Heart left ventricle (tissue), 13 donors: ENCODE measurements at regions not wholly inside any gene's neighbourhood (a gene's known extent, or its start where the extent isn't known, plus 50 kb on each side); places are given as distances from the start of the nearest gene placed in this dataset.

Experiments
- POLR2A ChIP-seq, 2 donors: fragments of 450-650 bp; IDR thresholded peaks; one replicate each; pipeline ENCODE4 v1.6.1; 2017; ENCODE audit warnings: antibody characterized with exemption in 2 of 2, mild to moderate bottlenecking in 2 of 2, moderate library complexity in 2 of 2
- TF ChIP-seq, protein P1 (sequence below), 12 donors: fragments of 200-600 bp; sonication (generic) in 4 of 12; IDR thresholded peaks; one replicate each; pipeline versions ENCODE4 v1.5.0 to v1.8.0; 2018 to 2022; ENCODE audit warnings: antibody characterized with exemption in 12 of 12, mild to moderate bottlenecking in 5 of 12
- donor health status: ischemic (EF 13 %, LVEDD 7.1; RV severe dilation, severe dysfunction).
- donor health status: DM: no; HTN: yes; CAD: no.
- donor health status: DM: no; HTN: no; CAD: no.
- donor health status: ischemic (EF 25% LVEDD 6.9; RV normal size, moderate dysfunction).
- donor health status: ischemic (EF 25% LVEDD 5.7; RV mildly dilated, moderate dysfunction).
- donor health status: ischemic (EF 35%, LVEDD 5.7; RV mildly dilated, moderate dysfunction).
- donor health status: nonischemic (EF 11% LVEDD 7.7; RV severe dilation, severe dysfunction).
- donor health status: DM: yes; HTN: yes; CAD: no.
- donor health status: PGD.
- donor health status: ischemic (EF 29% LVEDD 5.4; RV normal size, mild dysfunction).
- donor health status: nonischemic (EF 23%, LVEDD 6.1; RV moderate dilation, normal function).

DNA sequence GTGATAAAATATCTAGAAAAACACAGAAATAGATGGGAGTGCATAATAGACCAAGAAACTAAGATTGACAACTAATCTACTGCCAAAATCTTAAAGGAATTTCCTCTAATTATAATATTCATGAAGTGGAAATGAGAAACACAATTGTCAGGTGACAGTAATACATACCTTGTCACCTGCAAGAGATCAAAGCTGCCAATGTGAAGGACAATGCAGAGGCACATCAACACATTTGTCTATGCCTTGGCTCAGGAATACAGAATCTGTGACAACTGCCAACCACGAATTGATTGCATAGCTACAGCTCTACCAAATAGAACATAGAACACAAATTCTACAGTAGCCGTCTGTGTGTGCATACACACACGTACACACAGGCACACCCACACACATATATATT lies 295.7 kb downstream of the PPARGC1A start:
- TF ChIP-seq, protein P1, sequence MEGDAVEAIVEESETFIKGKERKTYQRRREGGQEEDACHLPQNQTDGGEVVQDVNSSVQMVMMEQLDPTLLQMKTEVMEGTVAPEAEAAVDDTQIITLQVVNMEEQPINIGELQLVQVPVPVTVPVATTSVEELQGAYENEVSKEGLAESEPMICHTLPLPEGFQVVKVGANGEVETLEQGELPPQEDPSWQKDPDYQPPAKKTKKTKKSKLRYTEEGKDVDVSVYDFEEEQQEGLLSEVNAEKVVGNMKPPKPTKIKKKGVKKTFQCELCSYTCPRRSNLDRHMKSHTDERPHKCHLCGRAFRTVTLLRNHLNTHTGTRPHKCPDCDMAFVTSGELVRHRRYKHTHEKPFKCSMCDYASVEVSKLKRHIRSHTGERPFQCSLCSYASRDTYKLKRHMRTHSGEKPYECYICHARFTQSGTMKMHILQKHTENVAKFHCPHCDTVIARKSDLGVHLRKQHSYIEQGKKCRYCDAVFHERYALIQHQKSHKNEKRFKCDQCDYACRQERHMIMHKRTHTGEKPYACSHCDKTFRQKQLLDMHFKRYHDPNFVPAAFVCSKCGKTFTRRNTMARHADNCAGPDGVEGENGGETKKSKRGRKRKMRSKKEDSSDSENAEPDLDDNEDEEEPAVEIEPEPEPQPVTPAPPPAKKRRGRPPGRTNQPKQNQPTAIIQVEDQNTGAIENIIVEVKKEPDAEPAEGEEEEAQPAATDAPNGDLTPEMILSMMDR (IDR thresholded peaks at IDR 0.05): no peak
- no peak for TF ChIP-seq POLR2A (IDR thresholded peaks at IDR 0.05)
